OCI-LY7 (cell line): ENCODE measurements at regions not wholly inside any gene's neighbourhood (a gene's known extent, or its start where the extent isn't known, plus 50 kb on each side); places are given as distances from the start of the nearest gene placed in this dataset.

ENCODE experiments used
- BruUV-seq: library from RNA; stranded (reverse); fragments of 400-500 nt; replicated peaks from 2 replicates; lab custom pipeline; 2021; lab: Mats Ljungman, UMichigan
- CTCF ChIA-PET: fragments of 300-600 bp; sonication (Branson Sonifier 250); formaldehyde crosslinking; loops from one replicate; lab custom pipeline; 2022; ENCODE audit warnings: antibody characterized with exemption; ENCODE audit not compliant: unreplicated experiment; lab: Charles Lee
- POLR2A ChIA-PET: fragments of 300-600 bp; sonication (Branson Sonifier 250); formaldehyde crosslinking; loops from one replicate; lab custom pipeline; 2022; ENCODE audit warnings: antibody characterized with exemption; lab: Charles Lee
- DNase-seq: peaks from one replicate; pipeline ENCODE4 v3.0.0-alpha.2; 2015; ENCODE audit warnings: low spot score
- H2AFZ ChIP-seq: fragments of 200-600 bp; sonication (generic), shearing (Covaris generic); 2 replicates; pipeline ENCODE4 v1.6.1; 2014; ENCODE audit warnings: mild to moderate bottlenecking, antibody characterized with exemption, low read length, moderate library complexity
- H3K27ac ChIP-seq: fragments of 200-600 bp; sonication (generic); 2 replicates; pipeline ENCODE4 v1.5.1; 2014; ENCODE audit warnings: mixed run types, low read depth, mild to moderate bottlenecking, moderate library complexity, low read length, inconsistent platforms; ENCODE audit not compliant: poor library complexity, severe bottlenecking
- H3K36me3 ChIP-seq: fragments of 200-600 bp; sonication (generic); 2 replicates; pipeline ENCODE4 v1.6.1; 2014; ENCODE audit warnings: mild to moderate bottlenecking, antibody characterized with exemption, low read length, moderate library complexity, mixed read lengths; ENCODE audit not compliant: insufficient read depth
- H3K4me1 ChIP-seq: fragments of 200-600 bp; sonication (generic); 2 replicates; pipeline ENCODE4 v1.5.1; 2014; ENCODE audit warnings: mild to moderate bottlenecking, low read length; ENCODE audit not compliant: insufficient read depth, poor library complexity, severe bottlenecking
- H3K4me2 ChIP-seq: fragments of 200-600 bp; sonication (generic); 2 replicates; pipeline ENCODE4 v1.6.1; 2014; ENCODE audit warnings: mild to moderate bottlenecking, low read length
- H3K4me3 ChIP-seq: fragments of 200-600 bp; sonication (generic); 2 replicates; pipeline ENCODE4 v1.5.1; 2014; ENCODE audit warnings: mild to moderate bottlenecking, low read depth, low read length; ENCODE audit not compliant: poor library complexity, severe bottlenecking
- H3K79me2 ChIP-seq: fragments of 200-600 bp; sonication (generic); 2 replicates; pipeline ENCODE4 v1.6.1; 2016; ENCODE audit warnings: low read depth, mild to moderate bottlenecking, low read length, moderate library complexity, mixed read lengths; ENCODE audit not compliant: insufficient read depth
- H3K9me2 ChIP-seq: fragments of 200-600 bp; sonication (generic); 2 replicates; pipeline ENCODE4 v1.6.1; 2016; ENCODE audit warnings: mild to moderate bottlenecking, low read length, mixed read lengths; ENCODE audit not compliant: insufficient read depth
- H3K9me3 ChIP-seq: fragments of 200-600 bp; sonication (generic); 2 replicates; pipeline ENCODE4 v1.6.1; 2014; ENCODE audit warnings: mild to moderate bottlenecking, mixed run types, low read length, mixed read lengths
- H4K20me1 ChIP-seq: fragments of 200-600 bp; sonication (generic); 2 replicates; pipeline ENCODE4 v1.6.1; 2014; ENCODE audit warnings: mild to moderate bottlenecking, antibody characterized with exemption, low read length, moderate library complexity, mixed read lengths; ENCODE audit not compliant: insufficient read depth
- CTCF ChIP-seq: fragments of 200-600 bp; sonication (generic); conservative IDR thresholded peaks from 2 replicates; pipeline ENCODE4 v1.5.1; 2014; ENCODE audit warnings: mild to moderate bottlenecking, antibody characterized with exemption, low read length, moderate library complexity, mixed read lengths
- EZH2phosphoT487 ChIP-seq: fragments of 200-600 bp; sonication (generic); IDR thresholded peaks from 2 replicates; pipeline ENCODE4 v1.6.1; 2018; ENCODE audit warnings: low read depth, borderline replicate concordance, mild to moderate bottlenecking, mixed run types, antibody characterized with exemption, low read length, moderate library complexity, mixed read lengths
- intact Hi-C: fragments of 100-400 bp; cut with micrococcal nuclease; formaldehyde crosslinking; loops from one replicate; pipeline ENCODE4 v1.10.0; 2022; ENCODE audit not compliant: unreplicated experiment

- TF ChIP-seq CTCF = no peak
- no peak for TF ChIP-seq EZH2phosphoT487
- no peaks in the 10 kb centered on the region for H3K36me3 ChIP-seq
- H2AFZ ChIP-seq = no peak overlapping the region
- H3K79me2 ChIP-seq = no peaks in the 10 kb centered on the region
- no peaks in the 10 kb centered on the region for H3K4me1 ChIP-seq
- no peaks in the 10 kb centered on the region for H3K9me2 ChIP-seq
- H3K9me3 ChIP-seq = no peaks in the 10 kb centered on the region
- H3K4me2 ChIP-seq = no peak overlapping the region
- H3K4me3 ChIP-seq = no peak overlapping the region
- DNase-seq = no peak
- CTCF ChIA-PET = no interaction called here
- no peak overlapping the region for H3K27ac ChIP-seq
- POLR2A ChIA-PET = interaction anchor here (0.6 kb wide), 1 partner anchor 269 kb away, joined by 3 read pairs; no protein-coding TSS in a partner anchor
- intact Hi-C loops = no loop called here
- no peaks in the 10 kb centered on the region for H4K20me1 ChIP-seq
- BruUV-seq = no TSS peak
Observed at GRCh38 chr21:38913893-38914527, 108.3 kb downstream of the ETS2 start.

GRCh38 chr21:38913120-38913892 lies 107.6 kb downstream of the ETS2 start:
- H3K9me2 ChIP-seq = no peaks in the 10 kb centered on the region
- no peak overlapping the region for H2AFZ ChIP-seq
- no peaks in the 10 kb centered on the region for H3K9me3 ChIP-seq
- no peak for DNase-seq
- no peak for TF ChIP-seq EZH2phosphoT487
- no peak for TF ChIP-seq CTCF
- no peaks in the 10 kb centered on the region for H4K20me1 ChIP-seq
- no peak overlapping the region for H3K4me2 ChIP-seq
- POLR2A ChIA-PET = no interaction called here
- H3K4me3 ChIP-seq = no peak overlapping the region
- intact Hi-C loops = no loop called here
- no peak overlapping the region for H3K27ac ChIP-seq
- no peaks in the 10 kb centered on the region for H3K4me1 ChIP-seq
- no peaks in the 10 kb centered on the region for H3K79me2 ChIP-seq
- no peaks in the 10 kb centered on the region for H3K36me3 ChIP-seq
- BruUV-seq = no TSS peak
- CTCF ChIA-PET = no interaction called here

GRCh38 chr21:38912789-38913119 lies 107.0 kb downstream of the ETS2 start:
- TF ChIP-seq CTCF = no peak
- TF ChIP-seq EZH2phosphoT487 = no peak
- ChIA-PET CTCF (no interaction called here), POLR2A (no interaction called here)
- no peaks in the 10 kb centered on the region for H3K9me2 ChIP-seq
- BruUV-seq = no TSS peak
- no peaks in the 10 kb centered on the region for H4K20me1 ChIP-seq
- H3K79me2 ChIP-seq = no peaks in the 10 kb centered on the region
- no peaks in the 10 kb centered on the region for H3K4me1 ChIP-seq
- H3K4me3 ChIP-seq = no peak overlapping the region
- H3K36me3 ChIP-seq = no peaks in the 10 kb centered on the region
- no peak for DNase-seq
- H3K27ac ChIP-seq = no peak overlapping the region
- no peak overlapping the region for H2AFZ ChIP-seq
- intact Hi-C loops = no loop called here
- H3K9me3 ChIP-seq = no peaks in the 10 kb centered on the region
- no peak overlapping the region for H3K4me2 ChIP-seq
